GM18517 (cell line): ENCODE measurements at regions not wholly inside any gene's neighbourhood (a gene's known extent, or its start where the extent isn't known, plus 50 kb on each side); places are given as distances from the start of the nearest gene placed in this dataset.
"Not testable (repeated sequence)": the region's sequence is repeated elsewhere in the genome, so short reads cannot be mapped to it uniquely, and the experiment has no call there.

Source experiments
- ATAC-seq: cut with Tn5 transposase; IDR thresholded peaks from one replicate; pipeline ENCODE4 v1.9.1; 2021; ENCODE audit warnings: mild to moderate bottlenecking, moderate library complexity; ENCODE audit not compliant: unreplicated experiment

DNA sequence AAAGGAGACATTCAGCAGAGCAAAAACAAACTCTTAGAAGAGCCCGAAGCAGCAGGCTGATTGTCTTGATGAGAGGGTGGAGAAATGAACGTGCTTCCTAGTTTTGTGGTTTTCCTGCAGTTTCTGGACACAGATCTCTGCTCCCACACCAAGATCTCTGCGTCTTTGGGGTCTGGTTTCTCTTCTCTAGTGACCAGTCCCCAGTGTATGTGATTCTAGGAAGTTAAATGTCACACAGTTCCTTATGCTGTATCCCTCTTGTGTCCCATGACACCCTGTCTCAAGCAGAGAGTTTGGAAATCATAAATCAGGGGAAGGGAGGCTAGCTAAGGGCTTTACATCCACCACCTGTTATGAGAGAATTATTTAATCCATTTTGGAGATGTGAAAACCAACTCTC lies 55.4 kb upstream of the KLF14 start:
- no peak for ATAC-seq

GRCh38 chr7:130791746-130792145 lies 57.7 kb upstream of the KLF14 start:
- no peak for ATAC-seq

DNA sequence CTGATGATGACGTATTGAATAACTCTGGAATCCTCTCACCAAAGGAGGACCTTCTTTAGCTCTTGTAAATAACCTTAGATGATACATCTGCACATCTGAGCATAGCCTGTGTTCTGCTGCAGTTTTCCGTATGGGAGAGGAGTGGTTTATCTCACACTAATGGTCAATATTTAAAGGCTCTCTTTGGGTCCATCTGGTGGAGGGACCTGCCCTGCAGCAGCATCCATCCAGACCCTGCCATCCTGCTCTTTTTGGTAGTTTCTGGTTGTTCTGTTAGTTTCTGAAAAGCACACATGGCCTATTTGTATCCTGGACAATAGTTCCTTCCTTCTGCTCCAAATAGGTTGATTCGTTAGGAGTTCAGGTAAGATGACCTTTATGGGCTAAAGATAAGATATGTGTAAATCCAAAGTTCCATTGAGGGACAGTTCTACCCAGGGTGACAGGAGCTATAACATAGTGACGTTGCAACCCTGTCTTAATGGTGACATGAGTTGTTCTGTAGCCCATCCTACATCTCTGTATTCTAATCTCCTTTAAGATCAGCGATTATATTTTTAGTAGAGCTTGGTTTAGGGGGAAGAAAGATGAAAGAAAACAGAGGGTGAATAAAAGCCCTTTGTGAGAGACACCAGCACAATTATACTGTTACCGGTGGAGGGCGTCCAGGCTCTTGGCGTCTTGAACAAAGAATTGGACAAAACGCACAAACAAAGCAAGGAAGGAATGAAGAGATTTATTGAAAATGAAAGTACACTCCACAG lies 60.0 kb upstream of the KLF14 start:
- ATAC-seq, result no peak

DNA sequence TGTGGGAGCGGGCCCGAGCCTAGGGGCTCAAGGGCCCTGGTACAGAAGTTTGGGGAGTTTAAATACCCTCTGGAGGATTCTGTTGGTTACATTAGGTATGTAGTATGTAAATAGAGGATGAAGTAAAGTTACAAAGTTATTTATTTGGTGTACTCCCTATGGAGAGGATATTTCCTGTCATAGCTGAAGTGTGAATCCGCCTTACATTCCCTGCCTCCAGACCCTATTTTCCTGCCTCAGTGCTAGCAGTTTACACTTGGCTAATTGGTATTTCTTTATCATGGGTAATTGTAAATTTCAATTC lies 60.6 kb upstream of the KLF14 start:
- ATAC-seq, result no peak

DNA sequence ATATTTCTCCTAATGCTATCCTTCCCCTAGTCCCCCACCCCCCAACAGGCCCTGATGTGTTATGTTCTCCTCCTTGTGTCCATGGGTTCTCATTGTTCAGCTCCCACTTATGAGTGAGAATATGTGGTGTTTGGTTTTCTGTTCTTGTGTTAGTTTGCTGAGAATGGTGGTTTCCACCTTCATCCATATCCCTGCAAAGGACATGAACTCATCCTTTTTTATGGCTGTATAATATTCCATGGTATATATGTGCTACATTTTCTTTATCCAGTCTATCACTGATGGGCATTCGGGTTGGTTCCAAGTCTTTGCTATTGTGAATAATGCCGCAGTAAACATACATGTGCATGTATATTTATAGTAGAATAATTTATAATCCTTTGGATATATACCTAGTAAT lies 62.4 kb upstream of the KLF14 start:
- not testable (repeated sequence) for ATAC-seq

- no peak for ATAC-seq
These were observed 69.1 kb upstream of the KLF14 start for GRCh38 chr7:130803127-130803526.

GRCh38 chr7:130804220-130804619 lies 70.2 kb upstream of the KLF14 start:
- no peak for ATAC-seq

DNA sequence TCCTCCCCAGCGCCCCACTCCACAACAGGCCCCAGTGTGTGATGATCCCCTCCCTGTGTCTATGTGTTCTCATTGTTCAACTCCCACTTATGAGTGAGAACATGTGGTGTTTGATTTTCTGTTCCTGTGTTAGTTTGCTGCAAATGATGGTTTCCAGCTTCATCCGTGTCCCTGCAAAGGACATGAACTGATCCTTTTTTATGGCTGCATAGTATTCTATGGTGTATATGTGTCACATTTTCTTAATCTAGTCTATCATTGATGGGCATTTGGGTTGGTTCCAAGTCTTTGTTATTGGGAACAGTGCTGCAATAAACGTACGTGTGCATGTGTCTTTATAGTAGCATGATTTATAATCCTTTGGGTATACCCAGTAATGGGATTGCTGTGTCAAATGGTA lies 78.8 kb upstream of the KLF14 start:
- ATAC-seq, result not testable (repeated sequence)

DNA sequence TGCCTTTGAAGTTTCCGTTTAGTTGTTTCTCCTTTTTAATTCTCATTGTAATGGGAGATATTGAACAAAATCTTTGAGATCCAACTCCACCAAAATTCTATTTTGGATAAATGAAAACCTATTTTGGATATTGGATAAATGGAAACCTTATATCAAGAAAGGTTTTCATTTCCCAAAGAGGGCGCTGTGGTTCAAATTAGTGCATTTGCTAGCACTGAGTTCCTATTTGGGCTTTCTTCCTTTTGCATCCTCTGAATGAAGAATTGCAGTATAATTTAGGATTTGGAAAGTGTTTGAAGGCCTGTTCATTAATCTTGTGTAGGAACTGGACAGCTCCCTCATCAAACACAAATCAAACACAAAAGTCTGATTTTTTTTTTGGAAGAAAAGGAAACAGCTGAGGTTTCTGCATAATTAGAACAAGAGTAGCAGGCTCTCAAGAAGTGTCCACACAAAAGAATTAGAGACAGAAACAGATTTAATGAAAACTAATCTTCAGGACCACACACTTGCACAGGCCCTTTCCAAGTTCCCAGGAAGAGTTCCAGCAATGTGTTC lies 80.8 kb upstream of the KLF14 start:
- no peak for ATAC-seq

GRCh38 chr7:130818056-130818455 lies 84.0 kb upstream of the KLF14 start:
- no peak for ATAC-seq

GRCh38 chr7:130821864-130822263 lies 87.9 kb upstream of the KLF14 start:
- ATAC-seq, result no peak

GRCh38 chr7:130822642-130823041 lies 88.6 kb upstream of the KLF14 start:
- ATAC-seq, result no peak

DNA sequence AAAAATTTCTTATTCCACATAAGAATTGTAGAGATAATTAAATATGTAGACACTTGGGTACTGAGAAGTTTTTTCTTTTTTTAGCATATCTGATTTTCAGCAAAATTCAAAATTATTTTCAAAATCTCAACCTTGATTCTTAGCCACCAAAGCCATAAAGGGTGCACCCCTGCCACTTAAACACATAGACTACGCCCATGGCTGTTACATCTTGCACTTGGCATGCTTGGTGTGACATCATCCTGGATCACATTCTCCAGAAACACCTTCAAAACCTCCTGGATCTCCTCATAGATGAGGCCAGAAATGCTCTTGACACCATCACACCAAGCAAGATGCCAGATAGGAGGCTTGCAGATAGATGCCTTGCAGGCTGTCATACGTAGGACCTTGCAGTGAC lies 89.1 kb upstream of the KLF14 start:
- ATAC-seq, result no peak

DNA sequence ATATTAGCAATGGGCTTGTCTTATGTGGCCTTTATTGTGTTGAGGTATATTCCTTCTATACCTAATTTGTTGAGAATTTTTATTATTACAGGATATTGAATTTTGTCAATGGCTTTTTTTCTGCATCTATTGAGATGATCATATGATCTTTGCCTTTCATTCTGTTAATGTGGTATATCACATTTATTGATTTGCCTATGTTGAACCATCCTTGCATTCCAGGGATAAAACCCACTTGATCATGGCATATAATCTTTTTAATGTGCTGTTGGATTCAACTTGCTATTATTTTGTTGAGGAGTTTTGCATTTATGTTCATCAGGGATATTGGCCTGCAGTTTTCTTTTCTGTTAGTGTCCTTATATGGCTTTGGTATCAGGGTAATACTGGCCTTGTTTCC lies 91.8 kb upstream of the KLF14 start:
- ATAC-seq, result no peak

DNA sequence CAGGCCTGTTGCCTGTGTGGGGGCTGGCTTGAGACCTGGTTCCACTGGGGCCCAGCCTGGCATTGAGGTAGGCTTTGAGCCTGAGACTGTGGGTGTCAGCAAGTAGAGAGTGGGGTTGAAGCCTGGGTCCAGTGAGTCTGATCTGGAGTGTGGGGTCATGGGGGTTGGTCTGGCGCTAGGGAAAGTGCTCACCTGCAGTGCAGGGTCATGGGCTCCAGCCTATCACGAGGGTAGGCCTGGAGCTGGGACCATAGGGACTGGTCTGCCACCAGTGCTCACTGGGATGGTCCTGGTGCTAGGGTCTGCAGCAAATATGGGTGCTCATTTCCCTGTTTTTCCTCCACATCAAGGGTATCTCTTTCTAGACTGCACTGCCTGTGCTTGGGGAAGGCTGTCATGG lies 95.4 kb upstream of the KLF14 start:
- no peak for ATAC-seq

- no peak for ATAC-seq
These were observed 97.3 kb upstream of the KLF14 start for GRCh38 chr7:130831322-130831721.

- ATAC-seq, result no peak
These were observed 97.9 kb upstream of the KLF14 start for GRCh38 chr7:130831817-130832481.

DNA sequence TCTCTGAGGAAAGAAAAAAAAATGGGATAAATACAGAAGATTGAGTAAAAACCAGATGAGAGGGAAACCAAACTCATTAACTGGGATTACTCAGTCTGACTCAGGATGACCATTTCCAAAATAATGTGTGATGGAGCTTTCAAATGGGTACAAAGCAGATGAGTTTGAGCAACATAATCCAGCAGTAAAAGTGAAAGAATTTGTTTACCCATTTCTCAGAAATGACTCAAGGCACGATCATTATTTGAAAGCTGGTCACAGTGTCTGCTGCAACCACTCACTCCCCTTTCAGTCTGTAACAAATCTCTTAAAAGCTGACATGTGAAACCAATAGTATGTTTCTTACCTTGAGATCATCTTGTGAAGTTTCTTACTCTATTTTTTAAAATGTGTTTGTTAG lies 104.7 kb upstream of the KLF14 start:
- ATAC-seq, result no peak

DNA sequence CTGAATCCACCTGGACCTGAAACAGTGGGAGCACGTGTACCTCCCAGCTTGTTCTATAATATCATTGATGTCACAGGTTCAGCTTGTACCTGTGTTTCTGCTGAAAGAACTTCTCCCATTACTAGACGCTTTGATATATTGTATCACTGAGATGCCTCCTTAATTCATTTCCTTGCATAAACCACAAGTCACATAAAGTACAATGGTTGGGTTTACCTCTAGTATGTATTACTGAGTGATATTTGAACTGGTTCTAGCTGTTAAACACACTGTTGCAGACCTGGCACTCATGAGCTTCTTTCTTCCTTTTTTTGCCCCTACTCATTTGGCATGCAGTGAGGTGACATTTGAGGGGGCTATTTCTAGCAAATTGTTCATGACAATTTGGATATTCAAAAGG lies 106.6 kb upstream of the KLF14 start:
- ATAC-seq, result no peak

DNA sequence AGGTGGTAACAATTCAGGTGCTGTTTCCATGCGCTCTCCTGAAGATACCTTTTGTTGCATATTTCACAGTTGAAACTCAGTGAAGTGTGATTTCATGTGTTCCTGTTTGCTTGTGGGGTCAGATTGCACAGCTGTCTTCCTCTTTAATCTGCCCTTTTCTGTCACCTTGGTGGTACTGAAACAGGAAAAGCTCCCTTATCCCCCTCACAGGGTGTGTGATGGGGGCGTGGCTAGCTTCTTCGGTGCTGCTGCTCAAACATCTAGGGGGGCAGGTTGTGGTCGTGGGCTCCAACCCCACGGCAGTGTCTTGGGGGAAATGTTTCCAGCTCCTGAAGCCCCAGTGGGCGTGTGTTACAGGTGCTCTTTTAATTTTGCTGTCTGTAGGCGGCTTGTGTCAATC lies 107.4 kb upstream of the KLF14 start:
- no peak for ATAC-seq

DNA sequence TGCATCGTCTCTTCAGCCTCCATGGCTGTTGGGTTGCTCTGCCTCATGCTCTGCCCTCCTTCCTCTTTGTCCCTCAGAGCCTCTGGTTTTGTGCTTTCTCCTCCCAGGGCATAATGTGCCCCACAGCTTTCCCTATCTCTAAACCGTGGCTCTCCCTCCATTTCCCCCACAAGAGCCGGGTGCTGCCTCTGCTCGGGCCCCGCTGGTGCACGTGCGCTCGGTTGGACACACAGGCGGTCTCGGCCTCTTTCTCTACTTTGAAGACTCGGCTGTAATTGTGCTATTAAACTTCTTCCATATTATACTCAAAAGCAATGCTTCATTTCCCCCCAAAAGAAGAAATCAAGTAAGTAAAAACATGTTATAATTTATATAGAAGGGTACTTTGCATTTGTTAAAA lies 109.7 kb upstream of the KLF14 start:
- no peak for ATAC-seq

DNA sequence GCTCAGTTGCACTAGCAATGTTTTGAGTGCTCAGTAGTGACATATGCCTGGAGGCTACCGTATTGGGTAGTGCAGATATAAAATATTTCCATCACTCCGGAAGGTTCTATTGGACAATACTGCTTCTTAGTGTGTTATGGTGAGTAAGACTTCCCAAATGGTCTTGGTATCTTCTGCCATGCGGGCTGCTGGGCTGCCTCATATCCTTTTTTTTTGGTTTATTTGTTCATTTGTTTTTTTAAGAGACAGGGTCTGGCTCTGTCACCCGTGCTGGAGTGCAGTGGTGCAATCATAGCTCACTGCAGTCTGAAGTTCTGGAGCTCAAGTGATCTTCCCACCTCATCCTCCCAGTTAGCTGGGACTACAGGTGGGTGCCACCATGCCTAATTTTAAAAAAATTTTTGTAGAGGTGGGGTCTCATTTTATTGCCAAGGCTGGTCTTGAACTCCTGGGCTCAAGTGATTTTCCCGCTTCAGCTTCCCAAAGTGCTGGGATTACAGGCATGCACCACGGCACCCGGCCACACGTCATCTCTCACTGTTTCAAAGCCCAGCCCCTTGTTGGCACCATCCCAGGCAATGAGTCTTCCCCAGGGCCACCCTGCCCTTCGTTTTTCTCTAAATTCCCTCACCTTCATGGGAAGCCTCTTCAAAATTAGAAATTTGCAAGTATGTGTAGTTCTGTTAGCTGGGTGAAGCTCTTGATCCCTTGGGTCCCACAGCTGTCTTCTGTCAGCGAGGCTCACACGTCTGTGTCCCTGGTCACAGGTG lies 111.0 kb upstream of the KLF14 start:
- no peak for ATAC-seq
